Kidney (tissue), 13 donors: ENCODE measurements at regions not wholly inside any gene's neighbourhood (a gene's known extent, or its start where the extent isn't known, plus 50 kb on each side); places are given as distances from the start of the nearest gene placed in this dataset.

Experiments used
- DNase-seq, 5 donors: peaks; one replicate each; pipeline ENCODE4 v3.0.0-alpha.2; 2013 to 2020
- FAIRE-seq: peaks from 2 replicates; lab custom pipeline; 2012; peaks lifted over from hg19 to GRCh38; lab: Jason Lieb, UNC
- H3K27ac ChIP-seq, 2 donors: one replicate each; pipeline ENCODE4 v1.7.0; 2013; ENCODE audit warnings: low read depth in 2 of 2, low read length in 2 of 2, inconsistent platforms in 1 of 2
- H3K27me3 ChIP-seq: one replicate; pipeline ENCODE4 v1.7.1; 2013; ENCODE audit warnings: low read length, inconsistent platforms; ENCODE audit not compliant: control insufficient read depth, insufficient read depth
- H3K36me3 ChIP-seq, 3 donors: one replicate each; pipeline versions ENCODE4 v1.7.0 to v1.7.1; 2013; ENCODE audit warnings: low read length in 3 of 3, control low read depth in 1 of 3, inconsistent platforms in 1 of 3; ENCODE audit not compliant: insufficient read depth in 3 of 3, control insufficient read depth in 2 of 3
- H3K4me1 ChIP-seq, 3 donors: one replicate each; pipeline versions ENCODE4 v1.7.0 to v1.7.1; 2013; ENCODE audit warnings: low read length in 3 of 3, inconsistent platforms in 1 of 3, low read depth in 1 of 3; ENCODE audit not compliant: control insufficient read depth in 2 of 3, insufficient read depth in 2 of 3
- H3K4me3 ChIP-seq, 3 donors: one replicate each; pipeline versions ENCODE4 v1.7.0 to v1.8.1; 2013; ENCODE audit warnings: low read length in 3 of 3, control low read depth in 1 of 3, inconsistent platforms in 1 of 3
- H3K9ac ChIP-seq, 3 donors: one replicate each; pipeline versions ENCODE4 v1.7.0 to v1.7.1; 2013; ENCODE audit warnings: low read length in 3 of 3, control low read depth in 1 of 3, inconsistent platforms in 1 of 3
- H3K9me3 ChIP-seq, 3 donors: one replicate each; pipeline versions ENCODE4 v1.7.0 to v1.7.1; 2013; ENCODE audit warnings: low read length in 3 of 3, control low read depth in 1 of 3, inconsistent platforms in 1 of 3; ENCODE audit not compliant: control insufficient read depth in 2 of 3, insufficient read depth in 1 of 3
- intact Hi-C: fragments of 100-400 bp; cut with DNase I; formaldehyde crosslinking; loops from one replicate; pipeline ENCODE4 v1.11.1; 2022
- TF ChIP-seq, protein P1 (sequence below): IDR thresholded peaks from 3 replicates; pipeline ENCODE4 v1.5.1; 2012; ENCODE audit warnings: mild to moderate bottlenecking, moderate library complexity, borderline replicate concordance; ENCODE audit not compliant: insufficient read depth; ENCODE audit errors: extremely low read depth
- donor health status: control.
- donor health status: control.
- donor health status: control.
- donor health status: control.
- donor health status: control.
- donor health status: DM: yes; HTN: yes; CAD: no.
- donor health status: Normal renal cell carcinoma (clear cell type).

DNA sequence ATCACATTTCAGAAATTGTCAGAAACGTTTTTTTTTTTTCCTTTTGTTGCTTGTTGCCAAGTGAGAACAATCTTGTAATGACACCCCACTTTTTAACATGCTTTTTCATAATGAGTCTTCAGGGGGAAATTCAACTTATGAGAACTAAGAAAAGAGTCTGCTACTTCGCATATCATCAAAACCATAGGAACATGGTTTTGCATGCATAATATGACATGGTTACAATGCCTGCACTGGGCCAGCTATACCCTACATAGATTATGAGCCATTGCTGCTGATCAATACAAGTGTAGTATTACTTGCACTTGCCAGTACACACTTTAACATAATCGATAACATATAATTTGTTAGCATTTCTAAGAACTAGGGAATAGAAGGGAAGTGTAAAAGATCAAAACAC is 191.0 kb upstream of the NBEA start:
- Histone ChIP-seq H3K36me3 (no peaks in the 10 kb centered on the region), H3K4me1 (peaks cover 0 to 7% (median 3%) of the 10 kb centered on the region in 3 donors), H3K4me3 (peak overlapping the region in 1 of 3 donors; percentile 59), H3K27me3 (no peaks in the 10 kb centered on the region), H3K9ac (no peak overlapping the region), H3K9me3 (no peaks in the 10 kb centered on the region), H3K27ac (no peak overlapping the region)
- DNase-seq (no peak), FAIRE-seq (no peak)
- TF ChIP-seq, protein P1, sequence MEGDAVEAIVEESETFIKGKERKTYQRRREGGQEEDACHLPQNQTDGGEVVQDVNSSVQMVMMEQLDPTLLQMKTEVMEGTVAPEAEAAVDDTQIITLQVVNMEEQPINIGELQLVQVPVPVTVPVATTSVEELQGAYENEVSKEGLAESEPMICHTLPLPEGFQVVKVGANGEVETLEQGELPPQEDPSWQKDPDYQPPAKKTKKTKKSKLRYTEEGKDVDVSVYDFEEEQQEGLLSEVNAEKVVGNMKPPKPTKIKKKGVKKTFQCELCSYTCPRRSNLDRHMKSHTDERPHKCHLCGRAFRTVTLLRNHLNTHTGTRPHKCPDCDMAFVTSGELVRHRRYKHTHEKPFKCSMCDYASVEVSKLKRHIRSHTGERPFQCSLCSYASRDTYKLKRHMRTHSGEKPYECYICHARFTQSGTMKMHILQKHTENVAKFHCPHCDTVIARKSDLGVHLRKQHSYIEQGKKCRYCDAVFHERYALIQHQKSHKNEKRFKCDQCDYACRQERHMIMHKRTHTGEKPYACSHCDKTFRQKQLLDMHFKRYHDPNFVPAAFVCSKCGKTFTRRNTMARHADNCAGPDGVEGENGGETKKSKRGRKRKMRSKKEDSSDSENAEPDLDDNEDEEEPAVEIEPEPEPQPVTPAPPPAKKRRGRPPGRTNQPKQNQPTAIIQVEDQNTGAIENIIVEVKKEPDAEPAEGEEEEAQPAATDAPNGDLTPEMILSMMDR: no peak
- intact Hi-C loops: no loop called here

DNA sequence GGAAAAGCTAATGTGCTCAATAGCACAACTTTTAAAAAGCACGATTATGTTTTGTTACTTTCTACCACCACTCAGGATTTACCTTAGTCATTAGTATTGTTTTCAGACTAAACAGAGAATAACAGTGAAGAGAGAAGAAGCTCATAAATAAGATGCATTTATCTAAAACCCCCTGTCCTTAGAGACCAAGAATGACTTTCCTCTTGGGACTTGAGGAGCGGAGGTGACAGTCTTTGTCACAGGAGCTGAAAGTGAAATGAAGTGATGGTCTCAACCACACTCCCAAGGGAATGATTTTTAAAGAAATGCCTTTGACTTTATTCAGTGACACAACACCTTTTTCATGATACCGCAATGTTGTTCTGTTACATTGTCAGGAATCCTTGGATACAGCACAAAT is 190.6 kb upstream of the NBEA start:
- DNase-seq (no peak), FAIRE-seq (no peak)
- Histone ChIP-seq H3K9ac (no peak overlapping the region), H3K4me3 (no peak overlapping the region), H3K27ac (no peak overlapping the region), H3K4me1 (peaks cover 0 to 7% (median 3%) of the 10 kb centered on the region in 3 donors), H3K27me3 (no peaks in the 10 kb centered on the region), H3K36me3 (no peaks in the 10 kb centered on the region), H3K9me3 (no peaks in the 10 kb centered on the region)
- intact Hi-C loops: no loop called here
- TF ChIP-seq, protein P1: no peak

DNA sequence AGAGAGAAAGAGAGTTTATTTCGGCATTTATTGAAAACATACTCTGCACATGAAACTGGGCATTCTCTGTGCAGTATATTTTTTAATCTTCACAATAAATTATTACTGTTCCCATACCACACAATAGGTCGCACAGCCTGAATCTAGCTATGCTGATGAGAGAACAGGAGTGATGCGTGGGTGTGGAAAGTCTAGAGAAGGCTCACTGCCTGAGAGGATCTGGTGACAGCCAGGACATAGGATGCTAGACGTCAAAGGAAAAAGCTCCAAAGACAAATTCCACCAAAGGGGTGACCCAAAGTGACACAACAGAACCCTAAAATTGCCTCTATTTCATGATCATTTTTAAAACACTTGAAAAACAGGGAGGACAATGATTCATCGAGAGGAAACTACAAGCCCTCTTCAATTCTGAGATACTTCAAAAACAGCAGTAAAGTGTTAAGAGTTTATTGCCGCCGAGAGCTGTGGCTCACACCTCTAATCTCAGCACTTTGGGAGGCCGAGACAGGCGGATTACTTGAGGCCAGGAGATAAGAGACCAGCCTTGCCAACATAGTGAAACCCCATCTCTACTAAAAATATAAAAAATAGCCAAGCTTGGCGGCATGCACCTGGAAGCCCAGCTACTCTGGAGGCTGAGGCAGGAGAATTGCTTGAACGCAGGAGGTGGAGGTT is 189.6 kb upstream of the NBEA start:
- Histone ChIP-seq H3K4me1 (peaks cover 0 to 7% (median 3%) of the 10 kb centered on the region in 3 donors), H3K27ac (no peak overlapping the region), H3K27me3 (no peaks in the 10 kb centered on the region), H3K4me3 (no peak overlapping the region), H3K9me3 (no peaks in the 10 kb centered on the region), H3K36me3 (no peaks in the 10 kb centered on the region), H3K9ac (no peak overlapping the region)
- FAIRE-seq (no peak), DNase-seq (peak in 2 of 5 donors; percentile 51 to 52)
- TF ChIP-seq, protein P1: no peak
- intact Hi-C loops: no loop called here

DNA sequence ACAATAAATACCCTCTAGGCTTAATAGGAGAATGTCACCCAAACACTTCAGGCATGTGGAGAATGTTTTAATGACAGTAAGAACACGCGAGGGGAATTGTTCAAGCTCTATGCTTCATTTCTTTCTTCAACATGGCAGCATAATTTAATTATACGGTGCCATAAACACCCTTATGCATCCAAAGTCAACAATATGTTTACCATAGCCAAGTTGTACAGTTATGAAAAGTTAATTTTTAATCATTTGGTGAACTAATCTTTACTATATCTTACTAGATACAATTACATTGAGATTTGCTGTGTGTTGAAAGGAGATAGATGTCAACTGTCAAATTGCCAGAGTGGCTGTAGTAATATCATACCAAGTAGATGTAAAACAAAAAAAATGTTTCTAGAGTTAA is 185.9 kb upstream of the NBEA start:
- FAIRE-seq: no peak
- no peaks in the 10 kb centered on the region for H3K36me3 ChIP-seq
- H3K4me1 ChIP-seq: no peaks in the 10 kb centered on the region
- intact Hi-C loops: no loop called here
- TF ChIP-seq, protein P1: no peak
- no peak overlapping the region for H3K27ac ChIP-seq
- no peaks in the 10 kb centered on the region for H3K9me3 ChIP-seq
- no peak for DNase-seq
- no peaks in the 10 kb centered on the region for H3K27me3 ChIP-seq
- no peak overlapping the region for H3K9ac ChIP-seq
- H3K4me3 ChIP-seq: no peak overlapping the region
